ENCODE measurements at regions not wholly inside any gene's neighbourhood (a gene's known extent, or its start where the extent isn't known, plus 50 kb on each side); places are given as distances from the start of the nearest gene placed in this dataset.

DNA sequence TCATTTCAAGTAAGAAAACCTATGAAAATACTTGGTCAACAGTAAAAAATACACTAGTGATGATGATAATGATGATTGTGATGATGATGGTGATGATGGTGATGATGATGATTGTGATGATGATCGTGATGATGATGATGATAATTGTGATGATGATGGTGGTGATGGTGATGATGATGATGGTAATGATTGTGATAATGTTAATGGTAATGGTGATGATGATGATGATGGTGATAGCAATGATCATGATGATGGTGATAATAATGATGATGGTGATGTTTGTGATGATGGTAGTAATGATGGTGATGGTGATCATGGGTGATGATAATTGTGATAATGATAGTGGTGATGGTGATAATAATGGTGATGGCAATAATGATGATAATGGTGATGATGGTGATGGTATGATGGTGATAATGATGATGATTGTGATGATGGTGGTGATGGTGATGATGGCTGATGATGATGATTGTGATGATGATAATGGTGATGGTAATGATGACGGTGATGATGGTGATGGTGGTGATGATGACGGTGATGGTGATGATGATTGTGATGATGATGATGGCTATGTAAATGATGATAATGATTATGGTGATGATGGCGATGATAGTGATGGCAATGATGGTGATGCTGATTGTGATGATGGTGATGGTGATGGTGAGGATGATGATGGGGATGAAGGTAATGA lies 62.1 kb downstream of the VCX3A start:
- H3K36me3 ChIP-seq (replicated peaks): no peaks in the 10 kb centered on the region
- in situ Hi-C loops (cut with HindIII; ENCODE audit: low pct_ligation_motif_present, low sequenced_read_pairs): no loop called here
- DNase-seq: no peak
- H3K27ac ChIP-seq: no peak overlapping the region
- no peaks in the 10 kb centered on the region for H3K27me3 ChIP-seq (replicated peaks)
- no peak overlapping the region for H3K4me3 ChIP-seq (ENCODE audit: low read depth, low read length)
- TF ChIP-seq, protein P1, sequence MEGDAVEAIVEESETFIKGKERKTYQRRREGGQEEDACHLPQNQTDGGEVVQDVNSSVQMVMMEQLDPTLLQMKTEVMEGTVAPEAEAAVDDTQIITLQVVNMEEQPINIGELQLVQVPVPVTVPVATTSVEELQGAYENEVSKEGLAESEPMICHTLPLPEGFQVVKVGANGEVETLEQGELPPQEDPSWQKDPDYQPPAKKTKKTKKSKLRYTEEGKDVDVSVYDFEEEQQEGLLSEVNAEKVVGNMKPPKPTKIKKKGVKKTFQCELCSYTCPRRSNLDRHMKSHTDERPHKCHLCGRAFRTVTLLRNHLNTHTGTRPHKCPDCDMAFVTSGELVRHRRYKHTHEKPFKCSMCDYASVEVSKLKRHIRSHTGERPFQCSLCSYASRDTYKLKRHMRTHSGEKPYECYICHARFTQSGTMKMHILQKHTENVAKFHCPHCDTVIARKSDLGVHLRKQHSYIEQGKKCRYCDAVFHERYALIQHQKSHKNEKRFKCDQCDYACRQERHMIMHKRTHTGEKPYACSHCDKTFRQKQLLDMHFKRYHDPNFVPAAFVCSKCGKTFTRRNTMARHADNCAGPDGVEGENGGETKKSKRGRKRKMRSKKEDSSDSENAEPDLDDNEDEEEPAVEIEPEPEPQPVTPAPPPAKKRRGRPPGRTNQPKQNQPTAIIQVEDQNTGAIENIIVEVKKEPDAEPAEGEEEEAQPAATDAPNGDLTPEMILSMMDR (IDR thresholded peaks at IDR 0.05; ENCODE audit: low read depth, low read length, missing control alignments): no peak

- TF ChIP-seq, protein P1 (IDR thresholded peaks at IDR 0.05; ENCODE audit: low read depth, low read length, missing control alignments): no peak
- Histone ChIP-seq H3K4me3 (ENCODE audit: low read depth, low read length) (no peak overlapping the region), H3K36me3 (replicated peaks) (no peaks in the 10 kb centered on the region), H3K27ac (no peak overlapping the region), H3K27me3 (replicated peaks) (no peaks in the 10 kb centered on the region)
- in situ Hi-C loops (cut with HindIII; ENCODE audit: low pct_ligation_motif_present, low sequenced_read_pairs): no loop called here
- peak; percentile 14 for DNase-seq
Measured at GRCh38 chrX:6468706-6469105, 66.2 kb downstream of the VCX3A start.

DNA sequence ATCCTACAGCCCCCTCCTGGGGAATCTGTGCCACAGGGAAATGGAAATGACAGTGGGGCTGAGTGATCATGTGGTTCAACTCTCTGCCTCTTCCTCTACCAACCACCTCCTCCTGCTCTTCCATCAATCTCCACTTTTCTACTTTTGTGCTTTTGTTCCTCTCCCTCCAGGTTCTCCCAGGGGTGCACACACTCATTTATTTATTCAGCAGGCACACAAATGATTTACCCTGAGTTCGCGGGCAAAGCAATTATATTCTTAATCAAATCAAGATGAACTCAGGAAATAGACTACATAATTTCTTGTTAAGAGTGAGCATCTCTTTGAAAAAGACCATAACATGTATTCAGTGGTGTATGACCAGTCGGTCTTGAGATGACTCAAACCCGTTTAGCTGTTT lies 69.2 kb downstream of the VCX3A start:
- no peak for DNase-seq
- in situ Hi-C loops (cut with HindIII; ENCODE audit: low pct_ligation_motif_present, low sequenced_read_pairs): no loop called here
- TF ChIP-seq, protein P1 (IDR thresholded peaks at IDR 0.05; ENCODE audit: low read depth, low read length, missing control alignments): no peak
- Histone ChIP-seq H3K27me3 (replicated peaks) (no peaks in the 10 kb centered on the region), H3K36me3 (replicated peaks) (no peaks in the 10 kb centered on the region), H3K4me3 (ENCODE audit: low read depth, low read length) (no peak overlapping the region), H3K27ac (no peak overlapping the region)

DNA sequence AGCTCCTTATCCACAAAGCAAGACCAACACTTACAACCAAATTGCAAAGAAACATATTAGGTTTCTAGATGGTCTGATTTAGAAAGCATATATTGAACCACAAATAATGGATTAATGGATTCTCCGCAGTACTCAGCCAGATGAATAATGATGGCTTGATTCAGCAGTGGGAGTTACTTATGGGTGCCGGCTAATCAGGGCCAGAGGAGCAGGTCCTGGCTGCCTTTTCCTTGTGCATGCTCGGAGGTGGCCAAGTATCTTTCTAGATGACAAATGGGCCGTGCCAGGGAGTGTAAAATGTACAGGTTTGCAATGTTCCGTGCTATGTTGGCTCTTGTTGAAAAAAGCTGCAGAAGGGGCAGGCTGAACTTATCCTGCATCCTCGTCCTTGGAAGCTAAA lies 70.2 kb downstream of the VCX3A start:
- H3K36me3 ChIP-seq (replicated peaks): no peaks in the 10 kb centered on the region
- TF ChIP-seq, protein P1 (IDR thresholded peaks at IDR 0.05; ENCODE audit: low read depth, low read length, missing control alignments): no peak
- H3K4me3 ChIP-seq (ENCODE audit: low read depth, low read length): no peak overlapping the region
- H3K27me3 ChIP-seq (replicated peaks): no peaks in the 10 kb centered on the region
- in situ Hi-C loops (cut with HindIII; ENCODE audit: low pct_ligation_motif_present, low sequenced_read_pairs): no loop called here
- no peak overlapping the region for H3K27ac ChIP-seq
- DNase-seq: no peak

DNA sequence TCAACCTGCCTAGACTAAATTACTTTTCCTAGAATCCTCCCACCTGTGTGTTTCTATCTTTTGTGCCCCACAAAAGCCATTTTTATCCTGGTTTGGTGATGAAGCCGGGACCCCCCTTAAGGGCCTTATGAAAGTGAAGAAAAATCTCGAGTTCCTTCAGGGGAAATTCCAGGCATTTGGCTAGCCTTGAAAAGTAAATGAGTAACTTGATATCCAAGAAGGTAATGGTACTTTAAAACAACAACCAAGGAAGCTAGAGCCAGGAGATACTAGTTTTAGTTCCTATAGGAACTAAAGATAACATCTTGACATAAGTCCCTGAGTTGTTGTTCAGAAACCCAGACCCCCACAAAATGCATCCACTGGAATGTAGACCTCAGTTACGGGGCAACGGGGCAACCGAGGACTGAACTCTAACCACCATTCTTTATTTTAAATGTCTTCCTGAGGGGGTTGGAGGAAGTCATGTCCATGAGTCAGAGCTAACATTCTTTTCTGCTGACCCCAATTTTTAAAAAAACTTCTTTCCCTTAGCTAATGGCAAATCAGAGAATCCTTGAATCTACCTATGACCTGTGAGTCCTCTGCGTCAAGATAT lies 73.9 kb downstream of the VCX3A start:
- H3K4me3 ChIP-seq (ENCODE audit: low read depth, low read length): no peak overlapping the region
- H3K27me3 ChIP-seq (replicated peaks): no peaks in the 10 kb centered on the region
- TF ChIP-seq, protein P1 (IDR thresholded peaks at IDR 0.05; ENCODE audit: low read depth, low read length, missing control alignments): no peak
- H3K36me3 ChIP-seq (replicated peaks): no peaks in the 10 kb centered on the region
- DNase-seq: peak; percentile 28
- H3K27ac ChIP-seq: peak overlapping the region; percentile 39
- in situ Hi-C loops (cut with HindIII; ENCODE audit: low pct_ligation_motif_present, low sequenced_read_pairs): no loop called here
